HG03095 (cell line): ENCODE measurements at regions not wholly inside any gene's neighbourhood (a gene's known extent, or its start where the extent isn't known, plus 50 kb on each side); places are given as distances from the start of the nearest gene placed in this dataset.

Experiments used
- ATAC-seq: cut with Tn5 transposase; IDR thresholded peaks from one replicate; pipeline ENCODE4 v1.9.1; 2021; ENCODE audit warnings: moderate library complexity; ENCODE audit not compliant: unreplicated experiment

GRCh38 chr2:196433116-196433515 is 206.4 kb upstream of the CCDC150 start:
- ATAC-seq = no peak

GRCh38 chr2:196434217-196434616 is 205.3 kb upstream of the CCDC150 start:
- ATAC-seq = no peak

- ATAC-seq = no peak
These were observed 204.3 kb upstream of the CCDC150 start for GRCh38 chr2:196435189-196435588.

- ATAC-seq = no peak
These were observed 201.9 kb upstream of the CCDC150 start for GRCh38 chr2:196437626-196438025.

GRCh38 chr2:196439760-196440159 is 199.8 kb upstream of the CCDC150 start:
- ATAC-seq = no peak

- peak; percentile 46 for ATAC-seq
These were observed 199.1 kb upstream of the CCDC150 start for GRCh38 chr2:196440413-196440812.

- no peak for ATAC-seq
These were observed 198.0 kb upstream of the CCDC150 start for GRCh38 chr2:196441527-196441926.

- ATAC-seq = no peak
These were observed 197.3 kb upstream of the CCDC150 start for GRCh38 chr2:196442211-196442610.

- no peak for ATAC-seq
These were observed 195.1 kb upstream of the CCDC150 start for GRCh38 chr2:196444442-196444841.

- ATAC-seq = no peak
These were observed 193.5 kb upstream of the CCDC150 start for GRCh38 chr2:196445991-196446390.

- no peak for ATAC-seq
These were observed 191.0 kb upstream of the CCDC150 start for GRCh38 chr2:196448407-196449079.

GRCh38 chr2:196449083-196449482 is 190.4 kb upstream of the CCDC150 start:
- peak; percentile 52 for ATAC-seq

- ATAC-seq = no peak
These were observed 186.8 kb upstream of the CCDC150 start for GRCh38 chr2:196452758-196453157.

GRCh38 chr2:196453613-196454047 is 185.9 kb upstream of the CCDC150 start:
- ATAC-seq = peak; percentile 63

- ATAC-seq = no peak
These were observed 185.0 kb upstream of the CCDC150 start for GRCh38 chr2:196454492-196454891.

GRCh38 chr2:196459539-196459938 is 180.0 kb upstream of the CCDC150 start:
- no peak for ATAC-seq

- ATAC-seq = no peak
These were observed 175.8 kb upstream of the CCDC150 start for GRCh38 chr2:196463706-196464105.

GRCh38 chr2:196464311-196464710 is 175.2 kb upstream of the CCDC150 start:
- ATAC-seq = no peak

GRCh38 chr2:196466581-196466980 is 172.9 kb upstream of the CCDC150 start:
- no peak for ATAC-seq

GRCh38 chr2:196468394-196468793 is 171.1 kb upstream of the CCDC150 start:
- ATAC-seq = no peak

- ATAC-seq = no peak
These were observed 165.9 kb upstream of the CCDC150 start for GRCh38 chr2:196473617-196474016.

GRCh38 chr2:196475611-196476010 is 163.9 kb upstream of the CCDC150 start:
- no peak for ATAC-seq

GRCh38 chr2:196478588-196478987 is 160.9 kb upstream of the CCDC150 start:
- ATAC-seq = no peak
